ENCODE measurements at regions not wholly inside any gene's neighbourhood (a gene's known extent, or its start where the extent isn't known, plus 50 kb on each side); places are given as distances from the start of the nearest gene placed in this dataset.

DNA sequence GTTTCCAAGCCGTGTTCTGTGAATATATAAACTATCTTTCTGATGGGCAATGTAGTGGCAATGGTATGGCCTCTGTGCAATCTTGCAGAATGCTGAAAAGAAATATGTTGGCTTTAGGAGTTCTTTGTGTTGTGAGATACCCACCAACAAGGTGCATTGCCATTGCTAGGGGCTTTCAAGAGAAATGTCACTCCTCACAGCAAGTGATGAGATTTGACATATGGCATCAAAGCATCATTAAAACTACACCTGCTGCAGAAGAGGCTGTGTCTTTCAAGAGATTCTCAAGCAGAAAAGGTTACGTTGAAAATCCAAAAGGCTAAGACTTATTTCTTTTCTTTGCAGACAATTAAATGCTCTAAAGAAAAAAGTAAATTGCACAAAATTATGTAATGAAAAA is 1110.8 kb downstream of the CBLN2 start:
- TF ChIP-seq, protein P1, sequence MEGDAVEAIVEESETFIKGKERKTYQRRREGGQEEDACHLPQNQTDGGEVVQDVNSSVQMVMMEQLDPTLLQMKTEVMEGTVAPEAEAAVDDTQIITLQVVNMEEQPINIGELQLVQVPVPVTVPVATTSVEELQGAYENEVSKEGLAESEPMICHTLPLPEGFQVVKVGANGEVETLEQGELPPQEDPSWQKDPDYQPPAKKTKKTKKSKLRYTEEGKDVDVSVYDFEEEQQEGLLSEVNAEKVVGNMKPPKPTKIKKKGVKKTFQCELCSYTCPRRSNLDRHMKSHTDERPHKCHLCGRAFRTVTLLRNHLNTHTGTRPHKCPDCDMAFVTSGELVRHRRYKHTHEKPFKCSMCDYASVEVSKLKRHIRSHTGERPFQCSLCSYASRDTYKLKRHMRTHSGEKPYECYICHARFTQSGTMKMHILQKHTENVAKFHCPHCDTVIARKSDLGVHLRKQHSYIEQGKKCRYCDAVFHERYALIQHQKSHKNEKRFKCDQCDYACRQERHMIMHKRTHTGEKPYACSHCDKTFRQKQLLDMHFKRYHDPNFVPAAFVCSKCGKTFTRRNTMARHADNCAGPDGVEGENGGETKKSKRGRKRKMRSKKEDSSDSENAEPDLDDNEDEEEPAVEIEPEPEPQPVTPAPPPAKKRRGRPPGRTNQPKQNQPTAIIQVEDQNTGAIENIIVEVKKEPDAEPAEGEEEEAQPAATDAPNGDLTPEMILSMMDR (IDR thresholded peaks at IDR 0.05; ENCODE audit: poor library complexity), result no peak
- TF ChIP-seq EZH2 (IDR thresholded peaks at IDR 0.05; ENCODE audit: borderline replicate concordance), result no peak
- TF ChIP-seq EZH2phosphoT487 (IDR thresholded peaks at IDR 0.05; ENCODE audit: low read depth, severe bottlenecking, unreplicated experiment), result no peak
